Mucosa of descending colon (tissue), 3 donors: ENCODE measurements at regions not wholly inside any gene's neighbourhood (a gene's known extent, or its start where the extent isn't known, plus 50 kb on each side); places are given as distances from the start of the nearest gene placed in this dataset.

Source experiments
- ATAC-seq: fragments of 200-7000 bp; cut with Tn5 transposase; one replicate; pipeline ENCODE4 v1.9.1; 2020; ENCODE audit warnings: mild to moderate bottlenecking, moderate library complexity
- DNase-seq, 3 donors: peaks; one replicate each; pipeline ENCODE4 v3.0.0-alpha.2; 2020
- H3K36me3 ChIP-seq: fragments of 200-600 bp; one replicate; pipeline ENCODE4 v1.8.0; 2021; ENCODE audit warnings: low read depth, mild to moderate bottlenecking
- H3K4me1 ChIP-seq: fragments of 200-600 bp; one replicate; pipeline ENCODE4 v1.8.0; 2021; ENCODE audit warnings: low read depth, mild to moderate bottlenecking
- H3K4me3 ChIP-seq: fragments of 200-600 bp; one replicate; pipeline ENCODE4 v1.8.0; 2021; ENCODE audit warnings: mild to moderate bottlenecking
- H3K9me3 ChIP-seq: fragments of 200-600 bp; one replicate; pipeline ENCODE4 v1.8.0; 2021; ENCODE audit warnings: mild to moderate bottlenecking
- CTCF ChIP-seq: fragments of 200-600 bp; IDR thresholded peaks from one replicate; pipeline ENCODE4 v1.8.0; 2022; ENCODE audit warnings: antibody characterized with exemption, mild to moderate bottlenecking
- intact Hi-C, 2 donors: fragments of 100-400 bp; cut with DNase I in 1 of 2; cut with micrococcal nuclease in 1 of 2; formaldehyde crosslinking; loops; one replicate each; pipeline versions ENCODE4 v1.11.0 to v1.11.1; 2022; cut with DNase I, micrococcal nuclease
- donor health status: DM: no; HTN: no; CAD: no; lungs with moderate emphysema.
- donor health status: DM: no; HTN: no; CAD: no.
- donor health status: DM: no; HTN: yes; CAD: no.

- no peak for ATAC-seq
- no peak for DNase-seq
- TF ChIP-seq CTCF, result no peak
These were observed 456.6 kb downstream of the VRK1 start for GRCh38 chr14:97253756-97254155.

GRCh38 chr14:97262336-97262735 is 465.2 kb downstream of the VRK1 start:
- no peaks in the 10 kb centered on the region for H3K4me1 ChIP-seq
- H3K4me3 ChIP-seq, result no peak overlapping the region
- intact Hi-C loops, result no loop called here
- no peak for DNase-seq
- no peaks in the 10 kb centered on the region for H3K36me3 ChIP-seq
- TF ChIP-seq CTCF, result no peak
- no peak for ATAC-seq
- no peaks in the 10 kb centered on the region for H3K9me3 ChIP-seq

More at GRCh38 chr14:97253756-97254155, 456.6 kb downstream of the VRK1 start:
- Histone ChIP-seq H3K4me1 (no peaks in the 10 kb centered on the region), H3K36me3 (no peaks in the 10 kb centered on the region), H3K4me3 (no peak overlapping the region), H3K9me3 (no peaks in the 10 kb centered on the region)
- intact Hi-C loops, result no loop called here

- Histone ChIP-seq H3K4me3 (no peak overlapping the region), H3K9me3 (no peaks in the 10 kb centered on the region), H3K4me1 (no peaks in the 10 kb centered on the region), H3K36me3 (no peaks in the 10 kb centered on the region)
- ATAC-seq (no peak), DNase-seq (no peak)
- intact Hi-C loops, result no loop called here
- TF ChIP-seq CTCF, result no peak
These were observed 467.5 kb downstream of the VRK1 start for GRCh38 chr14:97264516-97265230.

- ATAC-seq (no peak), DNase-seq (no peak)
- intact Hi-C loops, result no loop called here
- no peaks in the 10 kb centered on the region for H3K4me1 ChIP-seq
- no peak overlapping the region for H3K4me3 ChIP-seq
- no peaks in the 10 kb centered on the region for H3K9me3 ChIP-seq
- H3K36me3 ChIP-seq, result no peaks in the 10 kb centered on the region
- no peak for TF ChIP-seq CTCF
These were observed 469.5 kb downstream of the VRK1 start for GRCh38 chr14:97266653-97267052.

- ATAC-seq (no peak), DNase-seq (no peak)
- Histone ChIP-seq H3K36me3 (no peaks in the 10 kb centered on the region), H3K9me3 (no peaks in the 10 kb centered on the region), H3K4me1 (no peaks in the 10 kb centered on the region), H3K4me3 (no peak overlapping the region)
- no peak for TF ChIP-seq CTCF
- intact Hi-C loops, result no loop called here
These were observed 470.3 kb downstream of the VRK1 start for GRCh38 chr14:97267509-97267908.

GRCh38 chr14:97268097-97268496 is 470.9 kb downstream of the VRK1 start:
- intact Hi-C loops, result no loop called here
- DNase-seq (no peak), ATAC-seq (no peak)
- TF ChIP-seq CTCF, result no peak
- Histone ChIP-seq H3K36me3 (no peaks in the 10 kb centered on the region), H3K4me1 (no peaks in the 10 kb centered on the region), H3K4me3 (no peak overlapping the region), H3K9me3 (no peaks in the 10 kb centered on the region)
